CMK (cell line): ENCODE measurements at regions not wholly inside any gene's neighbourhood (a gene's known extent, or its start where the extent isn't known, plus 50 kb on each side); places are given as distances from the start of the nearest gene placed in this dataset.

ENCODE experiments used
- DNase-seq: peaks from one replicate; pipeline ENCODE4 v3.0.0-alpha.2; 2010; ENCODE audit warnings: low read depth

DNA sequence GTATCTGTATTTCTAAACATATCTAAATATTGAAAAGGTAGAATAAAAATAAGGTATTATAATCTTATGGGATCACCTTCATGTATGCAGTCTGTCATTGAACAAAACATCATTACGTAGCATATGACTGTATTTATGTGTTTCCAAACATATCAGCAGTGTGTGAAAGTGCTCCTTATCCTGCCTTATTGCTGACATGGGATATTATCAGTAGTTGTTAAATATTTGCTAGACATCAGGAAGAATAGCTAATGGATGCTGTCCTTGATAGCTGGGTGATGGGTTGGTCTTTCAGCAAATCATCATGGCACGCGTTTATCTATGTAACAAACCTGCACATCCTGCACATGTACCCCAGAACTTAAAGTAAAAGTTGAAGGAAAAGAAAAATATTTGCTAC, 59.1 kb upstream of the FAM20A start:
- no peak for DNase-seq

DNA sequence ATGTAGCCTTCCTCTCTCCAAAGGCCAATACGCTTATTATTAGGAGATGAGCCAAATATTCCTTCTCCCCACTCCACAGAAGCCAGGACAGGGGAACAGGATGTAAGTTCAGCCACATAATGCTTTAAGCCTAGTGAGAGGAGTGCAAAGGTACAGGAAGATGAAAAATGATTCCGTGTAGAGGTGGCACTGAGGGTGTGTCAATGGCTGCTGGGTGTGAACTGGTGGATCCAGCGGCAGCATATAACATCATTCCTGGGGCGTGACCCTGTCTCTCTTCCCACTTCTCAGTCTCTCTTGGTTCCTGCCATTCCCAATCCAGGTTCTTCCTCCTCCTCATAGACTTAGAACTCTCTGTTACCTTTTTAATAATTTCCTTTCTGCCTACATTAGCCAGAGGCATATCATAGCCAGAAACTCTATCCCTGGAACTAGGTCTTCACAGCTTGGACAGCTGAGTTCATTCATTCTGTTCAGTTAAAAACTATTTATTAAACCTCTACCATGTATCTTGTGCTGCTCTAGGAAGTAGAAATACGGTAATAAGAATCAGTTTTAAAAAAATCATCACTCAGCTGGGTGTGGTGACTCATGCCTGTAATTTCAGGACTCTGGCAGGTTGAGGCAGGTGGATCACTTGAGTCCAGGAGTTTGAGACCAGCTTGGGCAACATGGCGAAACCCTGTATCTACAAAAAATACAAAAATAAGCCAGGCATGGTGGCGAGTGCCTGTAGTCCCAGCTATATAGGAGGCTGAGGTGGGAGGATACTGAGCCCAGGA, 58.0 kb upstream of the FAM20A start:
- no peak for DNase-seq

GRCh38 chr17:68657576-68657975, 56.4 kb upstream of the FAM20A start:
- DNase-seq: no peak

GRCh38 chr17:68657166-68657565, 56.0 kb upstream of the FAM20A start:
- no peak for DNase-seq

DNA sequence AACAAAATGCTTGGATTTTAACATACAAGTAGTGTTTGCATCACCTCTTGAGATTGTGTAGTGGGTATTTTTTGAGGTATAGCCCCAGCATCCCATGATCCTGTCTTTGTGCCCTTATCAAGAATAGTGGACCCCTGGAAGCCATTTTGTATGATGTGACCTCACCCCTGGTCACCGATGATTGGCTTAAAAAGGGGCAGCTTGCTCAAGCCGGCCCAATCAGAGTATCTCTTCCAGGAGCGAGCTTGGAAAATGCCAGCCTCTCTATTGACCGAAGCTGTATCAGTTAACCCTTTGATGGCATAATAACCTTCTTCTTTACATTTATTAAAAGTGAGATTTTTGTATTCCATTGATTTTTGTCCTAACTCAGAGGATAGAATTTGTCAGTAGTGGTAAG, 55.5 kb upstream of the FAM20A start:
- no peak for DNase-seq
